GOT3 (cell line): ENCODE measurements at regions not wholly inside any gene's neighbourhood (a gene's known extent, or its start where the extent isn't known, plus 50 kb on each side); places are given as distances from the start of the nearest gene placed in this dataset.

Source experiments
- DNase-seq: peaks from one replicate; lab custom pipeline; 2025; ENCODE audit warnings: mixed read lengths; lab: John Stamatoyannopoulos, UW

- no peak for DNase-seq
These were observed 257.4 kb upstream of the NOVA1 start for GRCh38 chr14:26855077-26855753.

DNA sequence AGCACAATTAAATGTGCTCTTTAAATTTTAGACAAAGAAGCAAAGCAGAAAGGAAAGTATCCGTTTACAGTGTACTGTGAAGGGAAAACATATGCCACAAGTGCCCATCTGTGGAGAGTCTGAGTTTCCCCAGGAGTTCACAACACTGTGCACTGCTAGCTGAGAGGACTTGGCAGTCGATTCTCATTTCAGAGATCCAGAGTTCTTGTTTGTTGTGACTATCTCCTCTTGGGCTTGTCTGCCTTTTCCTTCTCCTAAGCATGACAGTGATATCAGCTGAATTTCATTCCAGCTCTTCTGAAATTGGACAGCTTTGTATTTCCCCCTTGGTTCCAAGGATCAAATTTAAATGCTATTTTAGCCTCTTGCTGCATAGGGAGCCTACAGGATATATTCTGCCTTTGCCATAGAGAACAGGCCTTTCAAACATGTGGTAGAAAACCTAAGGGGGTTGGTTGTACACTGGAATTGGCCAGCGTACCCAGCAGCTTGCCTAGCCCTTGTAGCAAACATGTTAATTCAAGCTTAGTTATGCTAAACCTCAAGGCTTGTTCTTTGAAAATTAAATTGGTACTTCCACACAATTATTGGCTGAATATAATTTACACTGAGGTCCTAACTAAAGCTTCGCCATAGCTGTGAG, 259.2 kb upstream of the NOVA1 start:
- no peak for DNase-seq

- DNase-seq, result no peak
These were observed 261.6 kb upstream of the NOVA1 start for GRCh38 chr14:26859483-26859882.

DNA sequence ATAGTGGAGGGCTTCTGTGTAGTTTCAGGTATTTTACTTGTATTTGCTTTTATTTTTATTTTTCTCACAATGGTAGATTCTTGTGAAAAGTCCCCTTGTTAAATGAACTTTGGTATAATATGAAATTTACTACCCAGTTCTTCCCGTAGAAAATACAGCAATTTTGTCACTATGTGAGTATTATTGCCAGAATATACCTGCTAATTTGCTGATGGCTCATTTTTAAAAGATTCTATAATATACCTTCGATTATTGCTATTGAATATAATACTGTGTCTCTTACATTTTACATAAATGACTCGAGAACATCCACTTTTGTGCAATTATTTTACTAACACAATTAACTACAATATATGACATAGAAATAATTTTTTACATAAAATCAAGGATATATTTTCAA, 262.3 kb upstream of the NOVA1 start:
- no peak for DNase-seq

GRCh38 chr14:26863736-26864135, 265.9 kb upstream of the NOVA1 start:
- no peak for DNase-seq

DNA sequence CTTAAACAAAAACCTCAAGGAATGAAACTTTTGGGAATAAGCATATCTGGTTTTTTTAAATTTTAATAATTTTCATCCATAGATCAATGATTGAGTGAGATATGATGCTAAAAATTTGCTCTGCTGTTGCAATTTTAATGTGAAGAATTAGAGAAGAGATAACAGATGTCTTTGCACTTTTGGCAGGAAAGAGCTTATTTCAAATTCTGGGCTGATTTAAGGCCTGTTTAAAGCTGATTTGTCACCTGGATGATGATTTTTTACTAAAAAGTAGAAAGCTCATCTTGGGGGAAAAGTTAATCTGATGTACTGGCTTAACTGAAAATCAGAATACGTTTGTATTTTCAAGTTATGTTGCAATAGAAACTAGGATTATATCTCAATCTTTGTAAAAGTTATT, 268.9 kb upstream of the NOVA1 start:
- no peak for DNase-seq

- no peak for DNase-seq
These were observed 269.4 kb upstream of the NOVA1 start for GRCh38 chr14:26867171-26867757.

- DNase-seq, result no peak
These were observed 272.3 kb upstream of the NOVA1 start for GRCh38 chr14:26870096-26870495.

GRCh38 chr14:26870722-26871617, 273.1 kb upstream of the NOVA1 start:
- no peak for DNase-seq

DNA sequence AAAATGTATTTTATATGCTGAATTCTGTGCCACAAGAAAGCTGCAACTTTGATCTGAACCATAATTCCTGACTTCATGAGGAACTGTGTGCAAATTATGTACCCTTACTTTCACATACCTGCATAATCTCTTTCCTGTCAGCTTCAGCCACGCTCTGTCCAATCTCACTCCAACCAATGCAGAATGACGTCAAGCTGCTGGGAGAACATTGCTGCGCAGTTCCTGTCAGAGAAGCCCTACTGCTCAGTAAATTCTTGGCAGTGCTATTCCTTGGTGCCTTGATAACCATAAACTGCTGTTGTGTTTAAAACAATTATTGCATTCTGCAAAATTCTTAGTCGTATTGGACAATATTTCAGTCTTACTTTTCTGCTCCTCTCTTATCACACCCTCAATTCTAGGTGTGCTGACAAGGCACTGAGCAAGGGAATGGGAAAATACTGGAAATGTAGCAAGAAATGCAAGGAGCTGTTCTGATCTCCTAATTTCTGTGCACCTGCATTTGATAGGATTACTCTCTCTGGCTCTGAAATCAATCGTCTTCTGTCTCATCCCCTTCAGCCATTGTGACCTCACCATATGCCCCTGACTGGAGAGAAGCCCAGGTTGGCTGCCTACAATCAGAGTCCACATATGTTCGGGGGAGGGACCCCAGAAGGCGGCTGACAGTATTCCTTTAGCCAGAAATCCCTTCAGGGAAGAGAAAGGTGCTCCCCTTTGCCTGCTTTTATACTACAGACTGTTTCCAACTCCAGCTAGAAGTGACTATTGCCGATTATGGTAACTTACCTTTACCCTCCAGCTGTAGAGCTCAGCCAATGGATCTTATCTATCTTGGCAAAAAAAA, 274.9 kb upstream of the NOVA1 start:
- no peak for DNase-seq

- no peak for DNase-seq
These were observed 275.6 kb upstream of the NOVA1 start for GRCh38 chr14:26873362-26873960.

- no peak for DNase-seq
These were observed 290.0 kb upstream of the NOVA1 start for GRCh38 chr14:26887847-26888246.

GRCh38 chr14:26888592-26888991, 290.8 kb upstream of the NOVA1 start:
- DNase-seq, result no peak

GRCh38 chr14:26896447-26896846, 298.6 kb upstream of the NOVA1 start:
- no peak for DNase-seq

DNA sequence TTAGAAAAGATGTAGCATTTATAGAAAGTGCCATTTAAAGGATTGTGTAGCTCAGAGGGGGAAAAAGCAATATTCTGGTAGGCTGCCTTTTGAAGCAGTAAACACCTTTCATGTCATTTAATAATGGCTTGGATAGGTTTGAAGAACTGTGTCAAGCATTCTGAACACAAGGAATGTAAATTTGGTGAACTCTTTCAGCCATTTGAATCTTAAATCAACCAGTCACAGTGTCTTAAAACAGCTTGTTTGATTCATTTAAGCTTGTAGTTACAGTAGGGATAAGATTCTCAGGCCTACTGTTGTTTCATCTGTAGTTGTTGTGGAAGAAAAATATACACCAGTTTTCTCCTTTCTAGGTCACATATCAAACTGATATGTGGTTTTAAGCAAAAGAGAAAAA, 299.4 kb upstream of the NOVA1 start:
- no peak for DNase-seq

DNA sequence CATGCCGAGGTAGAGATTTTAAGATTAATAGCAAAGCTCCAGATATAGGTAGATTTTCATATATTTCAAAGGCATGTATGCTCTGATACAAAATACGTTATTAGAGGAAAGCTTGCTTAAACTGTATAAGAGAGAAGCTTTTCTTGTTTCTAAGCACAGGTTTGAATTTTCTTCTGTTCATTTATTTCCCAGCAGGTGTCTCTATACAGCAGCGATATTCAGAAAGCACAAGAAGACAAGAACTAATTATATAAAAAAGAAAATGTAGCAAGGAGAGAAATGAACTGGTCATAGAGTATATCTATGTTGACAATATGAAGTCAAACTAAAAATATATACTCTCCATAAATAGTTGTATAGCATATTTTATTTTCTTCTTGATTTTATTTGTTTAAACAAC, 307.4 kb upstream of the NOVA1 start:
- no peak for DNase-seq

DNA sequence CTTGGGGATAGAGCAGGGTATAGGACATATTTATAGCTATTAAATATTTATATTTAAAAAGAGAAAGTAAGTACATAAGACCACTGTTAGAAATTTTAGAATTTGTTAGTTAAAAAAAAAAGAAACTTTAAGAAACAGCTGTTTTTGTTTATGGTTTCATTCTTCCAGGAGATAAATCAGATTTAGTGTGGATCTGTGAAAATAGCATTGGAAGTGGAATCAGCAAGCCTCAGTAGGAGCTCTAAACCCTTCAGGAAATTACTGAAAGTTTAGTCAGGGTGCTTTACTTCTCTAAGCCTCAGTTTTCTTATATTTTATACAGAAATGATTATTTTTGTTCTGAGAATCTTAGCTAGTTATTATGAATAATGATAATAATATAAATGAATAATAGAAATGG, 316.0 kb upstream of the NOVA1 start:
- no peak for DNase-seq

- no peak for DNase-seq
These were observed 319.3 kb upstream of the NOVA1 start for GRCh38 chr14:26917086-26917485.

- DNase-seq, result no peak
These were observed 328.2 kb upstream of the NOVA1 start for GRCh38 chr14:26925876-26926584.

DNA sequence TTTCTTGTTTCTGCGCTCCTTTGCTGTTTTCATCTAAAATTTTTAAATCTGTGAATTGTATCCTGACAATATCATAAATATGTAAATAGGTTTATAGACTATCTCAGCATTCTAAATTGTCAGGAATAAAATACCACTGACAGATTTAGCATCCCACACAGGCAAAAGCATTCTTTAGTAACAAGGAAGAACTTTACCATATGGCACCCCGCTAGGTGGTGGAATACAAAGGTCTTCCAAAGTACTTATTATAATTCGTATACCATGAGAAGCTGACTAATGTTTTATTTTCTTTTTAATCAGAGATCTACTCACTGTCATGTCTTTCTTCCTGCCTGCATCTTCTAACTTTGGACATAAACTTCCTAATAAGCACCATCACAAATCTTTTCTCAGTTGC, 328.8 kb upstream of the NOVA1 start:
- no peak for DNase-seq

GRCh38 chr14:26928019-26928418, 330.2 kb upstream of the NOVA1 start:
- no peak for DNase-seq
